HG03432 (cell line): ENCODE measurements at regions not wholly inside any gene's neighbourhood (a gene's known extent, or its start where the extent isn't known, plus 50 kb on each side); places are given as distances from the start of the nearest gene placed in this dataset.
A peak's percentile ranks its signal among the peaks of the same experiment; 100 is the strongest.

Experiments used
- ATAC-seq: cut with Tn5 transposase; IDR thresholded peaks from one replicate; pipeline ENCODE4 v1.9.1; 2021; ENCODE audit warnings: mild to moderate bottlenecking, moderate library complexity; ENCODE audit not compliant: unreplicated experiment

DNA sequence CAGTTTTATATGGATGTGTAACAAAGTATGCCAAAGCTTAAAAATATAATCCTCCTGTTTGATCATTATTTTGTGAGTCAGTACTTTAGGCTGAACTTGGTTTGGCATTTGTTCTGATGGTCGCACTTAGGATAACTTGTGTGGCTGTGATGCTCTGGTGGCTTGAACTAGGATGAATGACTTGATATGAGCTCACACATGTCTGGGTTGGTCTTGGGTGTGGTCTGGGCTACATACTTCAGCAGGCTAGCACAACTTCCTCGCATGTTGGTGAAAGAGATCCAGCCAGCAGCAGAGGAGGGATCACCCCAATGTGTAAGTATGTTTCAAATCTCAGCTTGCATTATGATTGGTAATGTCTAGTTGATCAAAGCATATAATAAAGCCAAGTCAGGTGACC, 969.1 kb upstream of the PCDH9 start:
- ATAC-seq = no peak

DNA sequence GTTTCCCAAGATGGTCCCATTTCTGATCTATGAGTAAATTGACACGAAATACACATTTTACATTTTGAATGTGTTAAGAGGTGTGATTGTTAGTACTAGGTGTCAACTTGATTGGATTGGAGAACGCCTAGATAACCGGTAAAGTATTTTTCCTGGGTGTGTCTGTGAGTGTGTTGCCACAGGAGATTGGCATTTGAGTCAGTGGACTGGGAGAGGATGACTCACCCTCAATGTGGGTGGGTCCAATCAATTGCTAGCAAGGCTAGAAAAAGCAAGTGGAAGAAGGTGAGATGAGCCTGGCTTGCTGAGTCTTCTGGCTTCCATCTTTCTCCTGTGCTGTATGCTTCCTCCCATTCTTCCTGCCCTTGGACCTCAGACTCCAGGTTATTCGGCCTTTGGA, 960.7 kb upstream of the PCDH9 start:
- ATAC-seq = no peak

DNA sequence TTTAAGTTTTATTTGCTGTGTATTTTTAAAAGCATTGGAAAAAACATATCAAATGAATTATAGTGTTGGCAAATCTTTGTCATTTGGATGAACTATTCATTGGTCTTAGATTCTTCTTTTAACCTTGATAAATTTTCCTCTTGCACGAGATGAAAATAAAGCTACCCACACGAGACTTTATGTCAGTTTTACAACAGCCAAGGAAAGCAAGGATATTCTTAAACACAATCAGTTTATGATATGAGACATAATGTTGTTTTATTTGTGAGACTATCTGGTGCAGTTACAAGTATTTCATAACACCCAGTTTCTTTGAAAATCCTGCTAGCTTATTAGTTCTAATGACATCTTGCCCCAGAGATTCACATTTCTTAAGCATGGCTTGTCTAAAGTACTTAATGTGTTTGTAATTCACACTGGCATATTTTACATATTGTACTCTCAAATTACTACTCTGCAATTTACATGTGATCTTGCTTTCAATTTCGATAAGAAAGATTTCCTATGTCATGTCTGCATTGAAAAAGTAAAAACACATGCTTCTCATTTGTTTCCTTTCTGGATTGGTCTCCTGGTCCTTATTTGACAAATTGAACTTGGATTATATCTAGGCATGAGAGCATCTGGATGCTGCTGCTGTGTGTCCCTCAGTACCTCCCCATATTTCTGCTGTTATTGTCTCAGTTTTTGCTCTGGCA, 955.5 kb upstream of the PCDH9 start:
- peak; percentile 77 for ATAC-seq

DNA sequence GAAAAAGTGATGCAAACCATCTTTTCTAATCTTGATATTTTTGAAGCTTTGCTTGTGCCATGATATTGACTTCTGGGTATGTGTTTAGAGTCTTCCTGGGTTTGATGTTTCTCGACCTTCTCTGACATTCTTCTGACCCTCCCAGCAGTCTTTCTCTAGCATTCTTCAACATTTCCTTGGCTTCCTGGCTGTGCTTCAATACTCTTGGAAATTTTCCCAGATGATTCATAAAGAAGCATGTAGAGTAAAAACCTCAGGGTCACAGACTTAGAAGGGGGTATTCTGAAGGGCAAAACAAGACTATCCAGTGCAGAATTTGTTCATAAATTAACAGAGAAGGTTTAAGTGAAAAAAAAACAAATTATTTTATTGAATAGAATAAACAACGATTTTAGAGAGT, 946.3 kb upstream of the PCDH9 start:
- ATAC-seq = no peak

DNA sequence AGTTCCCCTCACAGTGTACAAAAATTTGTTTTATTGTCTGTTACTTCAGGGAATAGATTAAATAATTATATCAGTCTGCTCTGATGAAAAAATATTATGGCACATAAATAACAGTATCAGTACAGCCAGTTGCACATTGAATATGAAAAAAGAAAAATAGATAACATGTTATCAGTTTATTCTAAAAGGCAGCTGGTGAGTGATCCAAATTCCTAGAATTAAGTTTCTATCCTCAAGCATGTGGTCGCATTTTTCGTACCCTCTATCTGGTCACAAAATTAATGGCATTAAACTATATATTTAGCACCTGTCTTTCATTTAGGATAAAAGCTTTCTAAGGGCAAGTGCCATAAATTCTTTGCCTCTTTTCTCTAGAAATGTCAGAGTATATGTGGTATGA, 944.8 kb upstream of the PCDH9 start:
- ATAC-seq = no peak

DNA sequence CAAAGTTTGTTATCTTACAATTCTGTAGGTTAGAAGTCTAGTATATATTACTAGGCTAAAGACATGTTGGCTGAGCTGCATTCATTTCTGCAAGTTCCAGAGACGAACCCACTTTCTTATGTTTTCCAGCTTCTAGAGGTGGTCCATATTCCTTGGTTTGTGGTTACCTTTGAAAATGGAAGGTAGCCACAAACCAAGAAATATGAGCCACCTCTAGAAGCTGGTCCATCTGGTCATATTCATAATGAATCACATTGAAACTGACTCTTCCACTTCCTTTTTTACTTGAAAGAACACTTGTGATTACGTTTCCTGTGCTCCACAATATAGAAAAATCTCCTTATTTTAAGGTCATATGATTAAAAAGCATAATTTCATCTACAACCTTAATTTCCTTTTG, 943.0 kb upstream of the PCDH9 start:
- ATAC-seq = no peak

DNA sequence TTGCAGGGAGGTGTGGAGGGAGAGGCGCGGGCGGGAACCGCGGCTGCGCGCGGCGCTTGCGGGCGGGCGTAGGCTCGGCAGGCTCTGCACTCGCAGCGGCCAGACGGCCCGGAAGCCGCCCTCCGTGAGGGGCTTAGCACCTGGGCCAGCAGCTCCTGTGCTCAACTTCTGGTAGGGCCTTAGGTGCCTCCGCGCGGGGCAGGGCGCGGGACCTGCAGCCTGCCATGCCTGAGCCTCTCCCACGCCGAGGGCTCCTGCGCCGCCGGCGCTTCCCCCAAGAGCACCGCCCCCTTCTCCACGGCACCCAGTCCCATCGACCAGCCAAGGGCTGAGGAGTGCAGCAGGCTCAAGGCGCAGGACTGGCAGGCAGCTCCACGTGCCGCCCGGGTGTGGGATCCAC, 940.8 kb upstream of the PCDH9 start:
- ATAC-seq = no peak

DNA sequence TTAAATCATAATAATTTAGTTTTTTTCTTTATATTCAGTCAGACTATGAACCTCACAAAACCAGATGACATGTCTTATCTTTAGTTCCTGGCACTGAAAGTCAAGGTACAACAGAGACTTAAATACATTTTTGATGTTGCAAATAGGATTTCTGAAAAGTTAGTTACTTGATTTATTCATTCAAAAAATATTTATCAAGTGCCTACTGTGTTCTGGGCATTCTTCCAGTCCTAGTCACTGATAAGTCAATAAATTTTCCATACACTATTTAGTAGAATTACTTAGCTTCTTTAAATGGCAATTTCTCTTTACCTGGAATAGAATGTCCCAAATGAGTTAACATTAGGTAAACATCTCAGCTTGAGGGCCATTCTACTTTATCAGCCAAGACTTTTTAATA, 938.3 kb upstream of the PCDH9 start:
- no peak for ATAC-seq

DNA sequence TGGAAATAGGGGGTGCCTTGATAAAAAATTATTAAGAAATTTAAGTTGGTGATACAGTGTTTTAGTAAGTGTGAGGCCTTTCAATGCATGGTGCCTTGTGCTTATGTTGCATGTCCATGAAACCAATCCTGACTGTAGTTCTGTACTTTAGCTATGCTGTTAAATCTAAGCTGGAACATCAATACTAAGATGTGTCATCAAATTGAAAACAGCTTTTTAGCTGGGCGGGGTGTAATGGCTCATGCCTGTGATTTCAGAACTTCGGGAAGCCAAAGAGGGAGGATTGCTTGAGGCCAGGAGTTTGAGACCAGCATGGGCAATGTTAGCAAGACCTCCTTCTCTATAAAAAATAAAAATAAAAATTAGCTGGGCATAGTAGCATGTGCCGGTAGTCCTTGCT, 930.3 kb upstream of the PCDH9 start:
- ATAC-seq = no peak

DNA sequence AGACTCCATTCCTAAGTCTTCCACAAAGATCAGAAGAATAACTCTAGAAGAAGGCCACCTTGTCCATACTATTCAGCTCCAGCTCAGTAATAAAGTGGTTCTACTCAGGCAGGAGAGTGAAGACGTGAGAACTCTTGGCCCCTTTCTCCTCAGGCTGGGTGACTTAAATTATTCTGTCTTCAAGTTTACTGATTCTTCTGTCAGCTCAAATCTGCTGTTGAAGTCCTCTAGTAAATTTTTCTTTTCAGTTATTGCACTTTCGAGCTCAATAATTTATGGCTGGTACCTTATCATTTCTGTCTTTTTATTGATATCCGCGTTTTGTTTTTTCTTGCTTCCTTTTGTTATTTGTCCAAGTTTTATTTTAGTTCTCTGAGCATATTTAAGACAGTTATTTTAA, 922.3 kb upstream of the PCDH9 start:
- no peak for ATAC-seq

DNA sequence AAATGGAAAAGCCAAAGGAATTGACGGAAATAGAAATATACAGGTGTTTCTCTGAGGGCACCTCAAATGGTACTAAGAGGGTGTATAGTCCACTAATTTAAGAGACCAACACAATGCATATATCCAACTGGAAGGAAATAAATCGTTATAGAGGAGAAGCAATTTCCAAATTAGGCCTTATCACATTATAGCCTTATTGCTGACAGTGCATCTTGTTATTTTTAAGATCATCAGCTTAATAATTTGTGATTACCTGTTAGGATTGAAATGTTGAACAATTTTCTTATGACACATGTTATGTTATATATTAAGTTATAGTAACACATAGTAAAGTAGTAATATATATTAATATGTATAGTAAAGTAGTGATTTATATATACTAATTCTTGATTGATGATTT, 915.7 kb upstream of the PCDH9 start:
- no peak for ATAC-seq

DNA sequence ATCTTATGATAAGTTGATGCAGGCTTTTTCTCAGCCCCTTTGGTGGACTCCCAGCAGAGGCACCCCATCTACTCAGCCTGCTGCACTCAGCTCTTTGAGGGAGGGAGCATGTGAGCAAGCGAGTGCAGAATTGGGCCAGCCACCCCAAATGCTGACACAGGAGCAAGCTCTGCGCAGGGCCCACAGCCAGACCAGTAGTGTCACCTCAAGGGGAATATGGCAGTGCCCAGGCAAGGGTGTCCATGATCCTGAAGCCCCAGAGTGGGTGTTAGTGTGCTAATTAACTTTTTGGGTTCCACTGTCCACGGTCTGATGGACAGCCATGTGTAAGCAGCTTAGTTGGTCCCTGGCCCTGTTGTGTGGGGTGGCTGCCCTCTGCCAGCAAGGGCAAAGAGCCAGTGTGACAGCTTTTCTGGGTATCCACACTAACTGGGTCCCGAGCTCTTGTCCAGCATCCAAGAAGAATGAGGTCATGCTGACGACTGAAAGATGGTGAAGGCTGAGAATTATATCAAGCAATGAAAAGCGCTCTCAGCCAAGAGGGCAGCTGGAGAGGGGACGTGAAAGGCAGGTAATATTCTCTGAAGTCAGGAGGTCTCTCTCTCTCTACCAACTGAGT, 898.3 kb upstream of the PCDH9 start:
- no peak for ATAC-seq

DNA sequence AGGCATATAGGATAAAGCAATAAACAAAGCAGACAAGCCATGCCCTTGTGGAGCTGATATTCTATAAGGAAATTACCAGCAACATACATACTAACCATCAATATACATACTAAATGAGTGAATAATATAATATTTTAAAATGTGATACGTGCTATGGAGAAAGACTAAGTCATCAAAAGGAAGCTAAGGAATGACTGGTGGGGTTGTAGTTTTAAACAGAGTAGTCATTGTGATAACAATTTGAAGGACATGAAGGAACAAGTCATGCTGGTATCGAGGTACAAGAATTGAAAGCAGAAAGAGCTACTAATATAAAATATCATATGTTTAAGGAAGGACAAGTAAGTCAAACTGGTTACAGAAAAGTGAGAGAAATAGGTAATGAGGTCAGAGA, 894.9 kb upstream of the PCDH9 start:
- ATAC-seq = no peak

DNA sequence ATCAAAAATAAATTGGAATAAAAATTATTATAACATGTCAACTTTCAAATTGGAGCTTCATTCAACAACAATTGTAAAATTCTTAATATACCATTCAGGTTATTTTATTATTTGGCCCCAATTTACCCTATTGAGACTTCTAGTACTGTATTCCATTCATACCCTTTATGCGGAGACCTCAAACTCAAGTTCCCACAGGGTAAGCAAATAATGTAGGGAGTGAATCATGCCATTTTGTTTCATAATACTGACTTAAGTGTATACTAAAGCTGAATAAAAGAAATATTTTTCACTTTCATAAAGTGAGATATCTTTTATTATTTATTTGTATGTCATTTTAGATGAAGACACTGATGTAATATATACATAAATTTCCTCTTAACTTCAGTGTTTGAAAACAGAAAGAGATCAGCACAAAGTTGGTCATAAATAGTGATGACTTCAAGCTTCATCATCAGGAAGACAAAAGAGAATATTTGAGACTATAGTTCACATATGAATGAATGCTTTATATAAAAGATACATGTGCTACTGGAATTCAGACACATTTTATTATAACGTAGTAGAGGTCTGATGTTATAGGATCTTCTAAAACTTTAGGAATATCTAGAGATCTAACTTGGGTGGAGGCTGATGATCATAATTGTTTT, 894.4 kb upstream of the PCDH9 start:
- ATAC-seq = no peak

DNA sequence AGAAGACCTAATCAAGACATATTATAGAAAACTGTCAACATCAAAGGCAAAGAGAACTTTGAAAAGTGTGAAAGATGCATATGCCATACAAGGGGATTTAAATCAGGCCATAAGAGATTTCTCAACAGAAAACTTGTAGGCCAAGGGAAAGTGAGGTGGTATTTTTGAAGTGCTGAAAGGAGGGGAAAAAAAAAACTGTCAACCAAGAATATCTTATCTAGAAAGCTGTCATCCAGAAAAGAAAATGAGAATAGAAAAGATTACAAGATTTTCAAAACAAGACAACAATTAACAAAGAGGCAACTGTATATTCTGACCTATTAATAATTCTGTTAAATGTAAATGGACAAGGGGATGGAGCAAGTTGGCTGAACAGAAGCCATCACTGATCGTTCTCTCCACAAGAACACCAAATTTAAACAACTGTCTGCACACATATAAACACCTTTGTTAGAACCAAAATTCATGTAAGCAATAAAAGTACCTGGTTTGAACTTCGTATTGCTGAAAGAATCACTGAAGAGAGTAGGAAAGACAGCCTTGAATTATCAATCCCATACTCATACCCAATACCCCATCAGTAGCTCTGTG, 880.1 kb upstream of the PCDH9 start:
- no peak for ATAC-seq

DNA sequence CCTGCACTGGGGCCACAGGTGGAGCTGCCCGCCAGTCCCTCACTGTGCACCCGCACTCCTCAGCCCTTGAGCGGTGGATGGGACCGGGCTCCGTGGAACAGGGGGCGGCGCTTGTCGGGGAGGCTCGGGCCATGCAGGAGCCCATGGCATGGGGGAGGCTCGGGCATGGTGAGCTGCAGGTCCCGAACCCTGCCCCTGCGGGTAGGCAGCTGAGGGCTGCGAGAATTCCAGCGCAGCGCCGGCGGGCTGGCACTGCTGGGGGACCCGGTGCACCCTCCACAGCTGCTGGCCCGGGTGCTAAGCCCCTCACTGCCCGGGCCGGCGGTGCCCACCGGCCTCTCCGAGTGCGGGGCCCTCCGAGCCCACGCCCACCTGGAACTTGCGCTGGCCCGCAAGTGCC, 877.5 kb upstream of the PCDH9 start:
- no peak for ATAC-seq

DNA sequence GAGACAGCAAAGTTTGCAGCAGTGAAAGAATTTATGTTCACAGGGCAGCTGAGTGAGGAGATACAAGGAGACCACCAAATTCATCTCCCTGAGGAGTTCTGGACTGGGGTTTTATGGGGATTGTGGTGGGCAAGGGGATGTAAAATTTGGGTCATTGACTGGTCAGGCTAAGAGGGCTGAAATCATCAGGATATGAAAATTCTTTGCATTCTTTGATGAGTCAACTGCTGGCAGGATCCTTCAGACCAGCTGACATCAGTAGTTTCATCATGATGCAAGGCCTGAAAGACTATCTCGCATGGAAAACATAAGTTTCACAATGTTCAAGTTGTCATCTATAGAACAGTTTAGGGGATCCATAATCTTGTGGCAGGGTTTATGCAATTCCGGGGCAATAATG, 869.5 kb upstream of the PCDH9 start:
- ATAC-seq = no peak

DNA sequence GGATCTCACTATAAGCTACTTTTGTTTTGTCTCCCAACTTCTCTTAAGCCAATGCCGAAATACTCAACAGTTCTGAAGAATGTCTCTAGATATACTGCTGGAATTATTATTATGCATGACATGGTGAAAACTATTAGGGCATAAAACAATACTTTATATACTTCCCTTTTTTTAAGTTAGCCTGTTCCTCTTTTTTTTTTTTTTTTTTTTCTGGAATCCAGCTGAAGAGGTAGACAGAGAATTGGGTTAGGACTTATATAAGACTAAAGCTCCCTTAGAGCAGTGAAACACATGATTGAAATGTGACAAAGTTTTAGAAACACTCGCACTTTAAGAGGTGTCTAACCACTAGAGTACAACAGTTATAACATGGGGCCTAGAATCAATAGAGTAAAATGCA, 850.9 kb upstream of the PCDH9 start:
- no peak for ATAC-seq

DNA sequence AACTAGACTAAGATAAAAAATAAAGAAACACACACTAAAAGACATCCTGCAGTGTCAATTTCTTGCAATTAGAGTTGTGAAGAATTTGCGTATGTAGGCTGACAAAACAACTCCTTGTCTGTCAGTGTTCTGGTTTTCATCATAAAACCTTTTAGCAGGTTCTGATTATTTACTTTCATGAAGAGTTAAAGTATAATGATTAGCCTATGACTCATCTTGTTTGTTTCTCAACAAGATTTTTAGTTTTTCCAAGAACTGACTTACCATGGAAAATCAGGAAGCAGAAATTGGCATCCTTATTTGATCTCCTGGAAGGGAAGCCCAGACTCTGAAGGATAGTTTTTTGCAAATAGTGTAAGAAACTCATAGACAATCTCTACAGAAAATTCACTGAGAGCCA, 848.7 kb upstream of the PCDH9 start:
- ATAC-seq = no peak

DNA sequence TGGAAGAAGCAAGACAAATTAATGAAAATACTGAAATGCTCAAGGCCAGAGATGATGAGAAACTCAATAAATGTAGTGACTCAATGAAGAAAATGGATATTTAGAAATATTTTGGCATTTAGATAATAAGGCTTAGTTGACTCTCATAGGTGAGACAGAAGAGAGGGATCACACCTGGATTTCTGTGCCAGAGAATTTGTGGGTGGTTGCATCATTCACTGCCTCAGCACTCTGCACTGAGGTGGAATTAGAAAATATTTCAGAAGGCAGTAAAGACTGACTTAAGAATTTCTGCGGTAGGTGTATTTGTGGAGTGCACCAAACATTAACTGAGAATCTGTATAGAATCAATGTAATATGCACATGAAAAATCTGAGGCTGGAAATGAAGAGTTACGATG, 848.3 kb upstream of the PCDH9 start:
- ATAC-seq = no peak

DNA sequence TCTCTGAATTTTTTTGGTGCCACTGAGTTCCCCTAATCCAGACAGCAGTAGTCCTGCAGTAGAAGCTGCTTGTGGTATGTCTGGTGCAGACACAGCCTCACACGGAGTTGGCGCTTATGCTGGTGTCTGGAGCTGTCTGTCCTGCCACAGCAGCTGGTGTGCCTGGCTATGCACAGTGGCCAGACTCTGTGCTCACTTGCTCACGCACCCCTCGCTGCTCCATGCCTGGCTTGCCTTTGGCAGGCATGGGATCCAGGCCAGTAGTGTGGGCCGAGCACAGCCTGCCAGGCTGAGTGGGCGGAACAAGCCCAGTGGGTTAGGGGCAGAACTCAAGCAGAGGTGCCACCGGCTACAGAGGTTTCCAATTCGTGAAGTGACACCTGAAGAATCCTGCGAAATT, 845.9 kb upstream of the PCDH9 start:
- ATAC-seq = no peak

DNA sequence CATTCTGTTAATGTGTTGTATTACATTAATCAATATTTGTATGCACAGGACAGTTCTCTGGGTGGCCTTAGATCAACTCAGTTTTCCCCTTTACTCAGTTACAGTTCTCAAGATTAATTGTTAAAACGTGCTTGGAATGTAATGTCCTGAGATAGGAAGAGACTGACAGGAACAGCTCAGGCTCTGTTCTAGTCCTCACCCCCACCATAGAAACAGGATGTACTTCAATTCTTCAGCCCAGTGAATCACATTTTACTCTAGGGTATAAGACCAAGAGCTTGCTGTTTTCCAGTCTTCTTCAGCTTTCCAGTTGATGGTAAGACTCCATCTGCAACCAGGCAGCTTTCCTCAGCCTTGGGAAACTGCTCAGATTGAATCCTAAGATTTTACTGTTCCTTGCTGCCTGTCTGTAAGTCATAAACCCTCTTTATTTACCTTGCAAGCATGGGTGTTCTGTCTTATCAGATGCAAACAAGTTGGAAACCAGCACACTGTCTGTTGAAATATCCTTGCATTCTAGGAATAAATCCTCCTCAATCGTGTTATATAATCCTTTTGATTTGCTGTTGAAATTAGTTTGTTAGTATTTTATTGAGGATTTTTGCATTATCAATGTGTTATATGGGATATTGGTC, 836.9 kb upstream of the PCDH9 start:
- ATAC-seq = no peak
